ENCODE measurements at regions not wholly inside any gene's neighbourhood (a gene's known extent, or its start where the extent isn't known, plus 50 kb on each side); places are given as distances from the start of the nearest gene placed in this dataset.

- Histone ChIP-seq H3K27ac (ENCODE audit: low read depth in 2 of 2, low read length in 2 of 2) (no peak overlapping the region), H3K27me3 (ENCODE audit: control insufficient read depth, insufficient read depth, low read length) (no peaks in the 10 kb centered on the region), H3K4me1 (ENCODE audit: control insufficient read depth in 2 of 3, insufficient read depth in 2 of 3, low read depth in 1 of 3, low read length in 3 of 3) (no peaks in the 10 kb centered on the region), H3K9me3 (ENCODE audit: control insufficient read depth in 2 of 3, insufficient read depth in 1 of 3, low read length in 3 of 3) (no peaks in the 10 kb centered on the region), H3K4me3 (ENCODE audit: low read length in 3 of 3) (no peak overlapping the region), H3K36me3 (ENCODE audit: control insufficient read depth in 2 of 3, insufficient read depth in 3 of 3, low read length in 3 of 3) (no peaks in the 10 kb centered on the region), H3K9ac (ENCODE audit: low read length in 3 of 3) (no peak overlapping the region)
- no peak for TF ChIP-seq CTCF (IDR thresholded peaks at IDR 0.05; ENCODE audit: borderline replicate concordance, extremely low read depth, insufficient read depth)
- DNase-seq = no peak
- no peak for FAIRE-seq
- intact Hi-C loops (cut with DNase I) = no loop called here
These were observed 174.5 kb downstream of the ZNF365 start for GRCh38 chr10:62548686-62549085.

DNA sequence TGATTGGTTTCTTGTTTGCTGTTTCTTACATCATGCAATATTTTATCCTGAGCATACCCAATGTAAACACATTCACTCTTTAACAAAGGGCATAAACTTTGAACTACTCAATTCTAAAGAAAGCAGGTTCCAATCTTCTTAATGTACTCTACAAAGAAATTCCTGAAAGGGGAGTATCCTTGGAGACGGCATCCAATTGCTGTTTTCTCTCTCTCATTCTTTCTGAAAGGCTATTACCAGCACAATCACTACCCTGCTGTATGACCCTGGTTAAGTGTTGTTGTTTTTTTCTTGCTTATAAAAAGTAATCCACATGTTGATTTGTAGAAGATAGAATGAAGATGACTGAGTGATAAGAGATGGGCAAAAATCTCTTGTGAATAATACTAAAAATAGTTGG lies 176.0 kb downstream of the ZNF365 start:
- intact Hi-C loops (cut with DNase I) = no loop called here
- no peaks in the 10 kb centered on the region for H3K4me1 ChIP-seq (ENCODE audit: control insufficient read depth in 2 of 3, insufficient read depth in 2 of 3, low read depth in 1 of 3, low read length in 3 of 3)
- no peak overlapping the region for H3K4me3 ChIP-seq (ENCODE audit: low read length in 3 of 3)
- H3K9me3 ChIP-seq (ENCODE audit: control insufficient read depth in 2 of 3, insufficient read depth in 1 of 3, low read length in 3 of 3) = no peaks in the 10 kb centered on the region
- H3K27me3 ChIP-seq (ENCODE audit: control insufficient read depth, insufficient read depth, low read length) = no peaks in the 10 kb centered on the region
- no peak for TF ChIP-seq CTCF (IDR thresholded peaks at IDR 0.05; ENCODE audit: borderline replicate concordance, extremely low read depth, insufficient read depth)
- FAIRE-seq = no peak
- no peaks in the 10 kb centered on the region for H3K36me3 ChIP-seq (ENCODE audit: control insufficient read depth in 2 of 3, insufficient read depth in 3 of 3, low read length in 3 of 3)
- no peak overlapping the region for H3K9ac ChIP-seq (ENCODE audit: low read length in 3 of 3)
- no peak overlapping the region for H3K27ac ChIP-seq (ENCODE audit: low read depth in 2 of 2, low read length in 2 of 2)
- DNase-seq = no peak

DNA sequence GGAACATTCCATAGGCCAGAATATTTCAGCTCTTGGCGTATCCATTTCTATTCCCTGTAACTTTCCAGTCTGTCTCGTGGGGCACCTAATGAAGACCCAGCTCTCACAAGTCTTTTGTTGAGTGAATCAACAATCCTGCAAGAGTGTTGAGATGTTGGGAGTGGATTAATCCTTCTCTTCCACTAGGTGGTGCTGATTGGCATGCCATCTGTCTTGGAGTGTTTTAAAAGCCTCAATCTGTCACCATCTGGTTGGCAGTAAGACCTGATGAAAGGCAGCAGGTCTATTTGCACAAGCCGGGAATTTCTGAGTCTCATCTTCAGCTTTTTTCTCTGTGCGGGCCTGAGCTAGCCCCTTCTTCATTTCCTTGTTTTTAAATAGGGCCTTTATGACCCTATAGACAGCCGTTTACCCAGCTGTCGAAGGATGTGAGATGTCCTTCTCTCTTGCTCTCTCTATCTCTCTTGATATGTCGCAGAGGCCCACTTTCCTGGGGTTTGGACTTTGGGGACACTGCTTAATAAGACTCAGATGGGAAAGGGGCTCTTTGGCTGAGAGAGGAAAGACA lies 180.5 kb downstream of the ZNF365 start:
- Histone ChIP-seq H3K36me3 (ENCODE audit: control insufficient read depth in 2 of 3, insufficient read depth in 3 of 3, low read length in 3 of 3) (no peaks in the 10 kb centered on the region), H3K9me3 (ENCODE audit: control insufficient read depth in 2 of 3, insufficient read depth in 1 of 3, low read length in 3 of 3) (no peaks in the 10 kb centered on the region), H3K4me1 (ENCODE audit: control insufficient read depth in 2 of 3, insufficient read depth in 2 of 3, low read depth in 1 of 3, low read length in 3 of 3) (no peaks in the 10 kb centered on the region), H3K9ac (ENCODE audit: low read length in 3 of 3) (no peak overlapping the region), H3K27me3 (ENCODE audit: control insufficient read depth, insufficient read depth, low read length) (no peaks in the 10 kb centered on the region), H3K4me3 (ENCODE audit: low read length in 3 of 3) (no peak overlapping the region), H3K27ac (ENCODE audit: low read depth in 2 of 2, low read length in 2 of 2) (no peak overlapping the region)
- TF ChIP-seq CTCF (IDR thresholded peaks at IDR 0.05; ENCODE audit: borderline replicate concordance, extremely low read depth, insufficient read depth) = peak; percentile 33
- no peak for FAIRE-seq
- intact Hi-C loops (cut with DNase I) = no loop called here
- peak in 2 of 5 donors; percentile 3 to 40 for DNase-seq

Data from kidney (tissue), 13 donors.